K562 (cell line): ENCODE measurements at regions not wholly inside any gene's neighbourhood (a gene's known extent, or its start where the extent isn't known, plus 50 kb on each side); places are given as distances from the start of the nearest gene placed in this dataset.

Source experiments
- ATAC-seq: fragments of 200-7000 bp; cut with Tn5 transposase; 3 replicates; pipeline ENCODE4 v1.9.1; 2020; ENCODE audit warnings: moderate library complexity
- BruUV-seq: library from RNA; stranded (reverse); fragments of 400-500 nt; replicated peaks from 2 replicates; lab custom pipeline; 2021; lab: Mats Ljungman, UMichigan
- CTCF ChIA-PET: fragments of 300-600 bp; formaldehyde crosslinking; extraction: SDS; loops from one replicate; lab custom pipeline; 2021; ENCODE audit warnings: low intra/inter-chr PET ratio; lab: Yijun Ruan, JAX
- POLR2A ChIA-PET: fragments of 300-600, 350-650 bp; sonication (Branson Sonifier 250); formaldehyde crosslinking; extraction: SDS; loops from one replicate; lab custom pipeline; 2021; ENCODE audit warnings: antibody characterized with exemption, inconsistent platforms; lab: Yijun Ruan, JAX
- DNase-seq, 4 experiments: peaks; one replicate each; pipeline versions ENCODE4 v3.0.0 to v3.0.0-alpha.2; 2011 to 2018; ENCODE audit warnings: low spot score in 3 of 4, mixed read lengths in 3 of 4; ENCODE audit errors: extremely low read depth in 1 of 4
- FAIRE-seq: peaks from 2 replicates; lab custom pipeline; 2011; peaks lifted over from hg19 to GRCh38; lab: Jason Lieb, UNC
- H2AFZ ChIP-seq: 2 replicates; pipeline ENCODE4 v1.6.0; 2011; ENCODE audit warnings: low read depth, low read length, control low read depth, inconsistent platforms
- H3K27ac ChIP-seq: fragments of 200-600 bp; 3 replicates; pipeline ENCODE4 v1.8.0; 2011; ENCODE audit warnings: low read depth, mild to moderate bottlenecking, control low read depth, inconsistent platforms, low read length, moderate library complexity, mixed read lengths; ENCODE audit errors: extremely low read depth
- H3K27me3 ChIP-seq, 2 experiments: fragments of 300-600 bp in 1 of 2; 2 replicates in 1 of 2; 3 replicates in 1 of 2; pipeline versions ENCODE4 v1.6.0 to v1.8.0; 2011; ENCODE audit warnings: inconsistent platforms in 2 of 2, low read length in 2 of 2, mild to moderate bottlenecking in 1 of 2, mixed read lengths in 1 of 2, moderate library complexity in 1 of 2; ENCODE audit not compliant: control insufficient read depth in 2 of 2, insufficient read depth in 2 of 2
- H3K36me3 ChIP-seq: fragments of 300-600 bp; 3 replicates; pipeline ENCODE4 v1.8.0; 2011; ENCODE audit warnings: mild to moderate bottlenecking, low read length, inconsistent platforms; ENCODE audit not compliant: control insufficient read depth, insufficient read depth
- H3K4me1 ChIP-seq, 2 experiments: fragments of 200-600 bp in 1 of 2; replicated peaks in 1 of 2; 2 replicates in 1 of 2; 3 replicates in 1 of 2; pipeline versions ENCODE4 v1.5.1 to v1.8.0; 2011; ENCODE audit warnings: inconsistent platforms in 2 of 2, low read length in 2 of 2, mild to moderate bottlenecking in 1 of 2, mixed read lengths in 1 of 2, moderate library complexity in 1 of 2; ENCODE audit not compliant: control insufficient read depth in 2 of 2, insufficient read depth in 2 of 2
- H3K4me2 ChIP-seq: 2 replicates; pipeline ENCODE4 v1.6.1; 2011; ENCODE audit warnings: low read length, control low read depth, inconsistent platforms, mixed read lengths; ENCODE audit not compliant: insufficient read depth
- H3K4me3 ChIP-seq: fragments of 200-600 bp; sonication (generic), shearing (Covaris generic); 2 replicates; pipeline ENCODE4 v1.5.1; 2016; ENCODE audit warnings: control low read depth, inconsistent platforms
- H3K79me2 ChIP-seq: fragments of 200-600 bp; 3 replicates; pipeline ENCODE4 v1.8.0; 2011; ENCODE audit warnings: low read length, inconsistent platforms; ENCODE audit not compliant: control insufficient read depth, insufficient read depth
- H3K9ac ChIP-seq, 2 experiments: 2 replicates each; pipeline versions ENCODE4 v1.6.0 to v1.6.1; 2011; ENCODE audit warnings: low read depth in 2 of 2, low read length in 2 of 2, control low read depth in 1 of 2, inconsistent platforms in 1 of 2, mild to moderate bottlenecking in 1 of 2, mixed read lengths in 1 of 2; ENCODE audit not compliant: insufficient read depth in 1 of 2
- H3K9me1 ChIP-seq: one replicate; pipeline ENCODE4 v1.6.0; 2011; ENCODE audit warnings: inconsistent platforms, mild to moderate bottlenecking, low read length, moderate library complexity; ENCODE audit not compliant: control insufficient read depth, insufficient read depth
- H3K9me3 ChIP-seq: replicated peaks from 2 replicates; pipeline ENCODE4 v1.5.1; 2011; ENCODE audit warnings: low read depth, low read length, inconsistent platforms; ENCODE audit not compliant: control insufficient read depth, insufficient read depth
- H4K20me1 ChIP-seq: replicated peaks from 2 replicates; pipeline ENCODE4 v1.6.1; 2011; ENCODE audit warnings: low read length, inconsistent platforms, mixed read lengths; ENCODE audit not compliant: control insufficient read depth, insufficient read depth
- CREM ChIP-seq: IDR thresholded peaks from 2 replicates; pipeline ENCODE4 v1.6.1; 2014; ENCODE audit warnings: antibody characterized with exemption, low read depth
- KDM2B ChIP-seq: fragments of 250-450 bp; sonication (Bioruptor Pico); IDR thresholded peaks from 2 replicates; pipeline ENCODE4 v1.8.0; 2021; ENCODE audit warnings: mild to moderate bottlenecking, moderate library complexity
- MAZ ChIP-seq, 2 experiments: fragments of 450-650 bp in 1 of 2; sonication (generic) in 1 of 2; formaldehyde crosslinking; IDR thresholded peaks in 1 of 2; conservative IDR thresholded peaks in 1 of 2; 2 replicates each; pipeline versions ENCODE4 v1.4.0 to v1.5.0; 2020; ENCODE audit warnings: mild to moderate bottlenecking in 1 of 2, missing genetic modification reagents in 1 of 2
- MLLT1 ChIP-seq, 2 experiments: fragments of 450-650 bp; IDR thresholded peaks; 2 replicates each; pipeline ENCODE4 v1.6.1; 2016
- SREBF1 ChIP-seq: fragments of 150-350 bp; IDR thresholded peaks from 2 replicates; pipeline ENCODE4 v1.6.1; 2014; ENCODE audit warnings: antibody characterized with exemption, low read depth, low read length, borderline replicate concordance
- YBX1 ChIP-seq: fragments of 450-650 bp; IDR thresholded peaks from 2 replicates; pipeline ENCODE4 v1.7.1; 2016; ENCODE audit warnings: mild to moderate bottlenecking
- WGBS: fragments of 100-300 bp; shearing (Covaris generic); methylation state at CpG from one replicate; pipeline ENCODE4 v1.1.6; 2016; ENCODE audit warnings: low coverage, mixed read lengths; ENCODE audit not compliant: insufficient coverage; ENCODE audit errors: missing lambda C conversion rate; 5-methylcytosine and 5-hydroxymethylcytosine counted together
- in situ Hi-C: fragments of 300-500 bp; cut with MboI; formaldehyde crosslinking; loops from 4 replicates; pipeline ENCODE4 v1.15.0; 2018; ENCODE audit warnings: inconsistent platforms, mixed read lengths
- intact Hi-C: fragments of 100-400 bp; cut with micrococcal nuclease; formaldehyde crosslinking; loops from 2 replicates; pipeline ENCODE4 v1.14.2; 2022

GRCh38 chr1:214854126-214854875 is 228.2 kb upstream of the KCNK2 start:
- POLR2A ChIA-PET = interaction anchor here (0.6 kb wide), 1 partner anchor 1346 kb away, joined by 4 read pairs; no protein-coding TSS in a partner anchor

GRCh38 chr1:214856843-214857242 is 225.7 kb upstream of the KCNK2 start:
- Histone ChIP-seq H3K36me3 (no peaks in the 10 kb centered on the region), H4K20me1 (no peaks in the 10 kb centered on the region), H3K4me1 (no peaks in the 10 kb centered on the region), H3K27me3 (no peaks in the 10 kb centered on the region), H3K4me3 (no peak overlapping the region), H3K79me2 (no peaks in the 10 kb centered on the region), H3K9me3 (no peaks in the 10 kb centered on the region), H3K27ac (no peak overlapping the region), H3K9ac (no peak overlapping the region), H2AFZ (no peak overlapping the region), H3K4me2 (no peak overlapping the region), H3K9me1 (no peaks in the 10 kb centered on the region)
- intact Hi-C loops (no loop called here), in situ Hi-C loops (no loop called here)
- BruUV-seq = no TSS peak
- ChIA-PET CTCF (no interaction called here), POLR2A (no interaction called here)
- DNase-seq (no peak), ATAC-seq (no peak), FAIRE-seq (no peak)
- TF ChIP-seq SREBF1 (no peak), MLLT1 (IDR thresholded peaks at IDR 0.05) (no peak)

More at GRCh38 chr1:214854126-214854875, 228.2 kb upstream of the KCNK2 start:
- no peaks in the 10 kb centered on the region for H3K79me2 ChIP-seq
- WGBS = 6% methylated on average over 1 of the region's 1 CpG
- H3K27ac ChIP-seq = no peak overlapping the region
- no peak overlapping the region for H3K4me2 ChIP-seq
- ATAC-seq (no peak), DNase-seq (no peak), FAIRE-seq (no peak)
- intact Hi-C loops (no loop called here), in situ Hi-C loops (no loop called here)
- no peaks in the 10 kb centered on the region for H3K4me1 ChIP-seq
- no peaks in the 10 kb centered on the region for H3K9me1 ChIP-seq
- no peaks in the 10 kb centered on the region; the same call in 1 of the 2 replicates for H3K9me3 ChIP-seq
- H3K4me3 ChIP-seq = no peak overlapping the region
- no peak overlapping the region for H2AFZ ChIP-seq
- no peak overlapping the region for H3K9ac ChIP-seq
- TF ChIP-seq MAZ (CRISPR knock-in tag; conservative IDR thresholded peaks at IDR 0.05 in 1 of 2, IDR thresholded peaks at IDR 0.05 in 1 of 2) (no peak), CREM (no peak), KDM2B (CRISPR knock-in tag) (no peak), YBX1 (no peak)
- H3K27me3 ChIP-seq = no peaks in the 10 kb centered on the region
- no TSS peak for BruUV-seq
- H3K36me3 ChIP-seq = no peaks in the 10 kb centered on the region
- CTCF ChIA-PET = no interaction called here
- no peaks in the 10 kb centered on the region for H4K20me1 ChIP-seq
